Vagina (tissue), 2 donors: ENCODE measurements at regions not wholly inside any gene's neighbourhood (a gene's known extent, or its start where the extent isn't known, plus 50 kb on each side); places are given as distances from the start of the nearest gene placed in this dataset.

Experiments
- DNase-seq, 2 donors: peaks; one replicate each; pipeline ENCODE4 v3.0.0-alpha.2; 2017; ENCODE audit errors: extremely low spot score in 2 of 2
- H3K27ac ChIP-seq: fragments of 200-600 bp; sonication (generic); one replicate; pipeline ENCODE4 v1.5.1; 2019
- H3K27me3 ChIP-seq: fragments of 200-600 bp; sonication (generic); one replicate; pipeline ENCODE4 v1.5.1; 2019
- H3K36me3 ChIP-seq, 2 donors: fragments of 200-600 bp; sonication (generic); one replicate each; pipeline ENCODE4 v1.5.1; 2017 to 2019
- H3K4me1 ChIP-seq: fragments of 200-600 bp; sonication (generic); one replicate; pipeline ENCODE4 v1.5.1; 2019
- H3K4me3 ChIP-seq, 2 donors: fragments of 200-600 bp; sonication (generic); 1 replicate in 1 of 2; 2 replicates in 1 of 2; pipeline ENCODE4 v1.5.1; 2016 to 2019
- H3K9me3 ChIP-seq: fragments of 200-600 bp; sonication (generic); one replicate; pipeline ENCODE4 v1.5.1; 2019
- CTCF ChIP-seq, 3 experiments: fragments of 450-650 bp in 2 of 3; fragments of 200-600 bp in 1 of 3; sonication (generic) in 1 of 3; IDR thresholded peaks; one replicate each; pipeline ENCODE4 v1.5.1; 2017 to 2019; ENCODE audit warnings: antibody characterized with exemption in 3 of 3, mild to moderate bottlenecking in 2 of 3, moderate library complexity in 2 of 3
- POLR2A ChIP-seq, 2 donors: fragments of 450-650 bp; IDR thresholded peaks; one replicate each; pipeline ENCODE4 v1.6.1; 2017; ENCODE audit warnings: antibody characterized with exemption in 2 of 2, mild to moderate bottlenecking in 2 of 2, moderate library complexity in 2 of 2
- POLR2AphosphoS5 ChIP-seq, 2 donors: sonication (generic); formaldehyde crosslinking; IDR thresholded peaks; one replicate each; pipeline ENCODE4 v1.9.0; 2017; ENCODE audit warnings: antibody characterized with exemption in 2 of 2, mild to moderate bottlenecking in 2 of 2, low read depth in 1 of 2; ENCODE audit not compliant: insufficient read depth in 1 of 2
- intact Hi-C: fragments of 100-400 bp; cut with DNase I; formaldehyde crosslinking; loops from one replicate; pipeline ENCODE4 v1.15.1; 2023

- Histone ChIP-seq H3K27me3 (peaks cover 15% of the 10 kb centered on the region), H3K9me3 (no peaks in the 10 kb centered on the region), H3K4me3 (peak overlapping the region in 1 of 2 donors; percentile 46), H3K4me1 (peaks cover 27% of the 10 kb centered on the region), H3K36me3 (no peaks in the 10 kb centered on the region), H3K27ac (no peak overlapping the region)
- no peak for TF ChIP-seq POLR2A (IDR thresholded peaks at IDR 0.05)
- TF ChIP-seq POLR2AphosphoS5 (IDR thresholded peaks at IDR 0.05; ENCODE audit: insufficient read depth in 1 of 2, low read depth in 1 of 2): no peak
- no peak for TF ChIP-seq CTCF (IDR thresholded peaks at IDR 0.05)
- intact Hi-C loops: loop anchor here (10.0 kb wide), 1 partner anchor 185 kb away; no protein-coding TSS in a partner anchor
- no peak for DNase-seq
These were observed 55.0 kb upstream of the TMEM33 start for GRCh38 chr4:41880022-41880837.

DNA sequence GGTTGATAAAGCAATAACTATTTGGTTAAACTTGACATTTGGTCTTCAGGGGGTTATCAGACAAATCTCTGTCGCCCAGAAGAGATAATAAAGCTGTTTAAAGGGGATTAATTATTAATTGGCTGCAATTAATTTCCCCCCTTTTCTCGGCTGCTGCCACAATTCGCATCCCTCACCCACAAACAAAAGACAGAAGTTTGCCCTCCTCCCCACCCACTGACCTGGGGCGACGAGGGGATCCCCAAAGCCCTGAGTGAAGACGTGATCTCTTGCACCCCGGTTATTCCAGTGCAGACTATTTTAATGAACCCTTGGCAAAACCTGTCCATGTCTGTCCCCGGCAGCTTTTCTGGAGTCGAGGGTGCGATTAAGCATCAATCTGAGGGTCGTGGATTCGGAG, 55.7 kb upstream of the TMEM33 start:
- intact Hi-C loops: no loop called here
- Histone ChIP-seq H3K27ac (no peak overlapping the region), H3K4me1 (peaks cover 27% of the 10 kb centered on the region), H3K27me3 (peaks cover 15% of the 10 kb centered on the region), H3K36me3 (no peaks in the 10 kb centered on the region), H3K4me3 (no peak overlapping the region), H3K9me3 (no peaks in the 10 kb centered on the region)
- TF ChIP-seq CTCF (IDR thresholded peaks at IDR 0.05): no peak
- no peak for TF ChIP-seq POLR2AphosphoS5 (IDR thresholded peaks at IDR 0.05; ENCODE audit: insufficient read depth in 1 of 2, low read depth in 1 of 2)
- no peak for TF ChIP-seq POLR2A (IDR thresholded peaks at IDR 0.05)
- no peak for DNase-seq

GRCh38 chr4:41878991-41879491, 56.2 kb upstream of the TMEM33 start:
- no peak overlapping the region for H3K4me3 ChIP-seq
- no peak overlapping the region for H3K27ac ChIP-seq
- peaks cover 15% of the 10 kb centered on the region for H3K27me3 ChIP-seq
- intact Hi-C loops: no loop called here
- peaks cover 27% of the 10 kb centered on the region for H3K4me1 ChIP-seq
- DNase-seq: no peak
- TF ChIP-seq POLR2AphosphoS5 (IDR thresholded peaks at IDR 0.05; ENCODE audit: insufficient read depth in 1 of 2, low read depth in 1 of 2): no peak
- no peak for TF ChIP-seq POLR2A (IDR thresholded peaks at IDR 0.05)
- TF ChIP-seq CTCF (IDR thresholded peaks at IDR 0.05): no peak
- H3K9me3 ChIP-seq: no peaks in the 10 kb centered on the region
- H3K36me3 ChIP-seq: no peaks in the 10 kb centered on the region

DNA sequence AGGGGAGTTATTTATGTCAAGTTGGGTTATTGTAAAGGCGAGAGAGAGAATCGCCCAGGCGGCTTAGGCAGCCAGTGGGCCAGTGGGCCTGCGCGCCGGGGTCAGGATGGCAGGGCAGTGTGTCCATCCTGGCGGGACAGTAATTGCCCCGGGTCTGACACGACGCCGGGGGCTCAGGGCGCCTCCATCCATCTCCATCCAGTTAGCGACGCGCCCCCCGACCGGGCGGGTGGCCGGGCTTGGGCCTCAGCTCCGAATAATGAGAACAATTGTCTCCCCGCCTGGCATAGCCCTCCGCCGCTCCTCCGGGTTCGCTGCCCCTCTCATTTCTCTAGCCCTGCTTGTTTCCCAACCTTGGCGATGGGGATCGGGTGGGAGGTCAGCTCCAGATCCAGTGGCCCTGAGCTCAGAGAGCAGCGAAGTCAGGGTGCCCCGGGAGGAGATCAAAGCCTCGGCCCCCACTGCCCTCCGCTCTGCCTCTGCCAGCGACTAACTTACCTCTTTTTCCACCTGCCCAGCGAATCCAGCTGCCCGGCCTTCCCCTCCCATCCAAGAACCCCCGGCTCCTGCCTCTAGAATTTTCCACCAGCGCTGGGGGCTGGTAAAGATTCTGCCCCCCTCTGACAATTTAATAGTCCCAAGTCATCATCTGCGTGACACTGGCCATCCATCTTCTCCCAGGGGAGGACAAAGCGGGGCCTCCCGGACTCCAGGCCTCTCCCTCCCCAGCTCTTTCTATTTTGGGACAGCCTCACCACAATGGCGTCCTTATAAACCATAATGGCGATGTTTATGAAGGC, 56.9 kb upstream of the TMEM33 start:
- no peak overlapping the region for H3K4me3 ChIP-seq
- TF ChIP-seq CTCF (IDR thresholded peaks at IDR 0.05): no peak
- TF ChIP-seq POLR2AphosphoS5 (IDR thresholded peaks at IDR 0.05; ENCODE audit: insufficient read depth in 1 of 2, low read depth in 1 of 2): no peak
- TF ChIP-seq POLR2A (IDR thresholded peaks at IDR 0.05): no peak
- intact Hi-C loops: no loop called here
- H3K36me3 ChIP-seq: no peaks in the 10 kb centered on the region
- no peaks in the 10 kb centered on the region for H3K9me3 ChIP-seq
- peaks cover 31% of the 10 kb centered on the region for H3K4me1 ChIP-seq
- DNase-seq: no peak
- peaks cover 15% of the 10 kb centered on the region for H3K27me3 ChIP-seq
- H3K27ac ChIP-seq: no peak overlapping the region
